ENCODE measurements at regions not wholly inside any gene's neighbourhood (a gene's known extent, or its start where the extent isn't known, plus 50 kb on each side); places are given as distances from the start of the nearest gene placed in this dataset.

GRCh38 chr10:35792291-35792690, 150.2 kb upstream of the FZD8 start:
- no peak for TF ChIP-seq POLR2AphosphoS5 (IDR thresholded peaks at IDR 0.05; ENCODE audit: low read depth, low read length)
- TF ChIP-seq POLR2A (IDR thresholded peaks at IDR 0.05; ENCODE audit: low read depth, low read length), result no peak
- no peak for TF ChIP-seq SPI1 (IDR thresholded peaks at IDR 0.05; ENCODE audit: low read depth, low read length)
- no peak for TF ChIP-seq TAF1 (IDR thresholded peaks at IDR 0.05; ENCODE audit: low read depth, low read length)

All from GM12891 (cell line).